ENCODE measurements at regions not wholly inside any gene's neighbourhood (a gene's known extent, or its start where the extent isn't known, plus 50 kb on each side); places are given as distances from the start of the nearest gene placed in this dataset.

DNA sequence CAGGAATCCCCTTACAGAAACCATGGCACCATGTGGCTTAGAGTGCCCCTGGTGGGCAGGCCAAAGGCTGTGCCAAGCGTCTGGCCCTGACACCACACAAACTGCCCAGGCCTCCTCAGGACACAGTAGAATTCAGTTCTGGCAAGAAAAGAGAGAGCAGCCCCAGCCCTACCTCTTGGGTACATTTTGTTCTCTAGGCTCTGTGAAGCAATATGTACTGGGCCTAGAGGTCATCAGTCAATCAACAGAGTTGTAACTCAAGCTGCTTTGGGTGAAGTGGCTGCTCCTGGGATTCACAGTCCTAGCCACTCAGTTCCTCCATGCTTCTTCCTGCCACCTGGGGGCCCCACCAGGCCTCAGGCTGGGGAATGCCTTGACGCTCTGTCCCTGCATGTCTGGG, 158.1 kb upstream of the MAMLD1 start:
- TF ChIP-seq, protein P1, sequence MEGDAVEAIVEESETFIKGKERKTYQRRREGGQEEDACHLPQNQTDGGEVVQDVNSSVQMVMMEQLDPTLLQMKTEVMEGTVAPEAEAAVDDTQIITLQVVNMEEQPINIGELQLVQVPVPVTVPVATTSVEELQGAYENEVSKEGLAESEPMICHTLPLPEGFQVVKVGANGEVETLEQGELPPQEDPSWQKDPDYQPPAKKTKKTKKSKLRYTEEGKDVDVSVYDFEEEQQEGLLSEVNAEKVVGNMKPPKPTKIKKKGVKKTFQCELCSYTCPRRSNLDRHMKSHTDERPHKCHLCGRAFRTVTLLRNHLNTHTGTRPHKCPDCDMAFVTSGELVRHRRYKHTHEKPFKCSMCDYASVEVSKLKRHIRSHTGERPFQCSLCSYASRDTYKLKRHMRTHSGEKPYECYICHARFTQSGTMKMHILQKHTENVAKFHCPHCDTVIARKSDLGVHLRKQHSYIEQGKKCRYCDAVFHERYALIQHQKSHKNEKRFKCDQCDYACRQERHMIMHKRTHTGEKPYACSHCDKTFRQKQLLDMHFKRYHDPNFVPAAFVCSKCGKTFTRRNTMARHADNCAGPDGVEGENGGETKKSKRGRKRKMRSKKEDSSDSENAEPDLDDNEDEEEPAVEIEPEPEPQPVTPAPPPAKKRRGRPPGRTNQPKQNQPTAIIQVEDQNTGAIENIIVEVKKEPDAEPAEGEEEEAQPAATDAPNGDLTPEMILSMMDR (IDR thresholded peaks at IDR 0.05) = no peak
- no peak for TF ChIP-seq POLR2A (IDR thresholded peaks at IDR 0.05)
